GM10248 (cell line): ENCODE measurements at regions not wholly inside any gene's neighbourhood (a gene's known extent, or its start where the extent isn't known, plus 50 kb on each side); places are given as distances from the start of the nearest gene placed in this dataset.

Experiments used
- CTCF ChIA-PET: fragments of 300-600 bp; sonication (Branson Sonifier 250); formaldehyde crosslinking; extraction: SDS; loops from one replicate; lab custom pipeline; 2021; ENCODE audit warnings: antibody characterized with exemption; lab: Yijun Ruan, JAX
- POLR2A ChIA-PET: fragments of 350-650 bp; sonication (Branson Sonifier 250); formaldehyde crosslinking; extraction: SDS; loops from one replicate; lab custom pipeline; 2020; ENCODE audit warnings: antibody characterized with exemption; lab: Yijun Ruan, JAX
- DNase-seq: peaks from one replicate; pipeline ENCODE4 v3.0.0; 2012; ENCODE audit errors: extremely low spot score
- TF ChIP-seq, protein P1 (sequence below): IDR thresholded peaks from 2 replicates; pipeline ENCODE4 v1.5.1; 2012; ENCODE audit warnings: mild to moderate bottlenecking, low read depth; ENCODE audit errors: extremely low read depth, missing control alignments, control extremely low read depth

DNA sequence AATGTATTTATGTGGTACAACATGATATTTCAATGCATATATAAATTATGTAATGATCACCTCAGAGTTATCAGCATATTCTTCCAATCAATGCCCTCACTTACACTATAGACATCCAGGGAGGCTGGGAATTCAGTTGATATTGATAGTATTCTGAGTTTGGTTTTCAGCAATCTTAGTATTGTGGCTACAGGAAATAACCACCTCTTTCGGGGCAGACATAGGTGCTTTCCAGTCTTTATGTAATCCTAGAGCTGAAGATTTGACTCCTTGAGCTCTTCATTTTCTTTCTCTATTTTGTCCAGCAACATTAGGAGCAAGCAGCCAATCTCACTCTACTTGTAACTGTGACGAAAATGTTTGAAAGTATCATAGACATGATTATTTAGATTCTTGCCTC, 712.7 kb upstream of the KIRREL3 start:
- POLR2A ChIA-PET = no interaction called here
- CTCF ChIA-PET = no interaction called here
- no peak for DNase-seq
- TF ChIP-seq, protein P1, sequence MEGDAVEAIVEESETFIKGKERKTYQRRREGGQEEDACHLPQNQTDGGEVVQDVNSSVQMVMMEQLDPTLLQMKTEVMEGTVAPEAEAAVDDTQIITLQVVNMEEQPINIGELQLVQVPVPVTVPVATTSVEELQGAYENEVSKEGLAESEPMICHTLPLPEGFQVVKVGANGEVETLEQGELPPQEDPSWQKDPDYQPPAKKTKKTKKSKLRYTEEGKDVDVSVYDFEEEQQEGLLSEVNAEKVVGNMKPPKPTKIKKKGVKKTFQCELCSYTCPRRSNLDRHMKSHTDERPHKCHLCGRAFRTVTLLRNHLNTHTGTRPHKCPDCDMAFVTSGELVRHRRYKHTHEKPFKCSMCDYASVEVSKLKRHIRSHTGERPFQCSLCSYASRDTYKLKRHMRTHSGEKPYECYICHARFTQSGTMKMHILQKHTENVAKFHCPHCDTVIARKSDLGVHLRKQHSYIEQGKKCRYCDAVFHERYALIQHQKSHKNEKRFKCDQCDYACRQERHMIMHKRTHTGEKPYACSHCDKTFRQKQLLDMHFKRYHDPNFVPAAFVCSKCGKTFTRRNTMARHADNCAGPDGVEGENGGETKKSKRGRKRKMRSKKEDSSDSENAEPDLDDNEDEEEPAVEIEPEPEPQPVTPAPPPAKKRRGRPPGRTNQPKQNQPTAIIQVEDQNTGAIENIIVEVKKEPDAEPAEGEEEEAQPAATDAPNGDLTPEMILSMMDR = no peak

DNA sequence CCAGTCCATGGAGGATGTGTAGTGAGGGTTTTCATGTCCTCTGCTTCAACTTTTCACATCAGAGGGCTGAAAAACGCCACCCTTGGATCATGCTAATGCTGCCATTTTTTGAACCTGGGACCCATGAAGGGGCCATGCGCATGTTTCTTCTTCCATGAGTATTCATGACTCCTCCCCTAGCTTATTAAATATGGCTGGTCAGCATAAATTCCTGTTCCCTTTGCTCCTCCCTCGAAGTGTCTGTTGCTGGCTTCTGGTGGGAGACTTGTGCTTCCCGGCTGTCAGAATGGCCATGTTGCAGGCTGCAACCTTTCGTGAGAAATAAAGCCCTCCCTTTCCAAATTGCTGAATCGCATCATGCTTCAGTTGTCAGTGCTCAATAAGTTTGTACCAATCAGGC, 711.2 kb upstream of the KIRREL3 start:
- TF ChIP-seq, protein P1 = no peak
- no peak for DNase-seq
- ChIA-PET POLR2A (no interaction called here), CTCF (no interaction called here)

DNA sequence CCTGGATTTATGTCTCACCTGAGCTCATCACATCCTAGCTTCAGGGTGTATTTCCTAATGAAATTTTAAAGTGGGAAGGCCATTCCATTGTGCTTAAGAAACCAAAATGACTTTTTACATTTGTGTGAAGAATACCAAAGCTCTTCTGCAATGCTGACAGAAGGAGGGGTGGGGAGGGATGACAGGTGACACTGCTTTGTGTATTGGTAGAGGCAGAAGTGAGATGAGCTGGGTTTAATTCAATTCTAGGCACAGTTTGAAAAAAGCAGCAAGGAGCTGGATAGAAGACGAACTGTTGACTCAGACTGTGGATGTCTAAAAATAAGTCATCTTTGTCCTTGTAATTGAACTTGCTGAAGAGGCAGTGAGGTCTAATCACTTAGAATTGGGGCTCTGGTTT, 710.3 kb upstream of the KIRREL3 start:
- TF ChIP-seq, protein P1 = no peak
- DNase-seq = no peak
- POLR2A ChIA-PET = no interaction called here
- CTCF ChIA-PET = interaction anchor here (1.0 kb wide), 1 partner anchor 16 kb away, joined by 3 read pairs; no protein-coding TSS in a partner anchor

DNA sequence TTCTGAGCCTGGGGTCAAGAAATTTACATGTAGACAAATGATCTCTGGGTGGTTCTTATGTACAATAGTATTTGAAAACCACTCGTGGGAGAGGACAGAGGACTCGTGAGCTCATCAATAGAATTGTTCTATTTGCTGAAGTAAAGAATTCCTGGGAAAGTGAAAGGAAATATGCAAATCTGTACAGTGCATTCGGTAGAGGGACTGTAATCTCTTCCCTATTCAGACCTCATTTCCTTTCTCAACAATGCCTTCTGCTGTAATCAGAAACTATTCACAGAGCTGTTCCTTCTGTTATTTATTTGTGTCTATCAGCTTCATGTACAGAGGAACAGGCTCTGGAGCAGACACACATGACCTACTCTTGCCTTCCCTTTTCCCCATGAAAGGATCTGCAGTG, 709.4 kb upstream of the KIRREL3 start:
- CTCF ChIA-PET = interaction anchor here (1.0 kb wide), 1 partner anchor 17 kb away, joined by 3 read pairs; no protein-coding TSS in a partner anchor
- DNase-seq = no peak
- POLR2A ChIA-PET = no interaction called here
- TF ChIP-seq, protein P1 = no peak

DNA sequence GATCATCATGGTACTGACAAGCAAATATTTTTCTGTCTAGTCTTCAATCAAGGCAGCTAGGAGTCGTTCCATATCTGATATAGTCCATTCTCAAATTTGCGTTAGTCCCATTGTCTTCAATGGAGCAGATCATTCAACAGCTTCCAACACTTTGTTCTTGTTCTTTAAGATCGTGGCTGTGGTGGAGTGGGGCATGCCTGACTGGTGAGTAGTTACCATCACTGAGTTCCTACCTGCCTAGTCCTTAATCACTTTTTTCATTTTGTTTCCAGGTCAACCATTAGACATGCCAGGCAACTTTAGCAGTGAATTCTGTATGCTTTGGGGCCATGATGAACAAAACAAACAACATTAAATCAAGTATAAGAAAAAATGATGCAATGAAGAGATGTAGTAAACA, 693.1 kb upstream of the KIRREL3 start:
- ChIA-PET POLR2A (no interaction called here), CTCF (no interaction called here)
- no peak for DNase-seq
- TF ChIP-seq, protein P1 = no peak

DNA sequence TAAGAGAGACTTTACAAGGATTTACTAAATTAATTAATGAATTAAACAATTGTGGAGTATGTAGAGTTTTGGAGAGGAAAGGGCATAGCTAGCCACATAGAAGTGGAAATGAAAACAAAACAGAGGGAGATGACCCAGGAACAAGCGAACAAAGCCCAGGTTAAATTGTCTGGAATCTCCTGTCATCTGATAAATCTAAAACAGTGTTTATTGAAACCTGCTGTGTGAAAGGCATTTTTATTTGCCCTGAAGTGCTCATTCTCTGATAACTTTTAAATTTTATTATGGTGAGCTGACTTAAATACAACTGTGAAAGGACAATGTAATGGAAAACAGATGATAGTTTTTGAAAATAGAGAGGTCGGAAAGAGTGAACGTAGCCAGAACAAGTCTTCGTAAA, 682.8 kb upstream of the KIRREL3 start:
- TF ChIP-seq, protein P1 = no peak
- ChIA-PET CTCF (no interaction called here), POLR2A (no interaction called here)
- no peak for DNase-seq
